ENCODE measurements at regions not wholly inside any gene's neighbourhood (a gene's known extent, or its start where the extent isn't known, plus 50 kb on each side); places are given as distances from the start of the nearest gene placed in this dataset.

DNA sequence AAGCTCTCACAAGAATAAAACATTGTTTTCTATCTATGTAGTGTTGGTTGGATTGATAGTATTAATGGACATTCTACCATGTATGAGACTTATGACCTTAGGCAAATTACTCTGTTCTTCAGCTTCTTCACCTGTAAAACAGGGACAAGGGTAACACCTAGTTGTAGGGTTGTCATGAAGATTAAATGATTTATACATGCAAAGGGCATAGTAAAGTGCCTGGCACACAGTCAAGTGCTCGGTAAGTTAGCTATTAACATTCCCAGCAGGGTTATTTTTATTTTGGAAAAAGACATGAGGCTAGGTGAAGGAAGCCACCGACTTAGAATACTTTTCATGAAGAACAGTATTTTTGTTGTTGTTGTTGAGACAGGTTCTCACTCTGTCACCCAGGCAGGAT is 71.2 kb upstream of the PLXNC1 start:
- ChIA-PET POLR2A (no interaction called here), CTCF (interaction anchor here (1.1 to 9.7 kb wide), 5 partner anchors 9 to 310 kb away, joined by 3 to 76 read pairs (median 5); no protein-coding TSS in a partner anchor)
- TF ChIP-seq, protein P1, sequence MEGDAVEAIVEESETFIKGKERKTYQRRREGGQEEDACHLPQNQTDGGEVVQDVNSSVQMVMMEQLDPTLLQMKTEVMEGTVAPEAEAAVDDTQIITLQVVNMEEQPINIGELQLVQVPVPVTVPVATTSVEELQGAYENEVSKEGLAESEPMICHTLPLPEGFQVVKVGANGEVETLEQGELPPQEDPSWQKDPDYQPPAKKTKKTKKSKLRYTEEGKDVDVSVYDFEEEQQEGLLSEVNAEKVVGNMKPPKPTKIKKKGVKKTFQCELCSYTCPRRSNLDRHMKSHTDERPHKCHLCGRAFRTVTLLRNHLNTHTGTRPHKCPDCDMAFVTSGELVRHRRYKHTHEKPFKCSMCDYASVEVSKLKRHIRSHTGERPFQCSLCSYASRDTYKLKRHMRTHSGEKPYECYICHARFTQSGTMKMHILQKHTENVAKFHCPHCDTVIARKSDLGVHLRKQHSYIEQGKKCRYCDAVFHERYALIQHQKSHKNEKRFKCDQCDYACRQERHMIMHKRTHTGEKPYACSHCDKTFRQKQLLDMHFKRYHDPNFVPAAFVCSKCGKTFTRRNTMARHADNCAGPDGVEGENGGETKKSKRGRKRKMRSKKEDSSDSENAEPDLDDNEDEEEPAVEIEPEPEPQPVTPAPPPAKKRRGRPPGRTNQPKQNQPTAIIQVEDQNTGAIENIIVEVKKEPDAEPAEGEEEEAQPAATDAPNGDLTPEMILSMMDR (IDR thresholded peaks at IDR 0.05; ENCODE audit: insufficient read depth, low read length, missing control alignments), result no peak

DNA sequence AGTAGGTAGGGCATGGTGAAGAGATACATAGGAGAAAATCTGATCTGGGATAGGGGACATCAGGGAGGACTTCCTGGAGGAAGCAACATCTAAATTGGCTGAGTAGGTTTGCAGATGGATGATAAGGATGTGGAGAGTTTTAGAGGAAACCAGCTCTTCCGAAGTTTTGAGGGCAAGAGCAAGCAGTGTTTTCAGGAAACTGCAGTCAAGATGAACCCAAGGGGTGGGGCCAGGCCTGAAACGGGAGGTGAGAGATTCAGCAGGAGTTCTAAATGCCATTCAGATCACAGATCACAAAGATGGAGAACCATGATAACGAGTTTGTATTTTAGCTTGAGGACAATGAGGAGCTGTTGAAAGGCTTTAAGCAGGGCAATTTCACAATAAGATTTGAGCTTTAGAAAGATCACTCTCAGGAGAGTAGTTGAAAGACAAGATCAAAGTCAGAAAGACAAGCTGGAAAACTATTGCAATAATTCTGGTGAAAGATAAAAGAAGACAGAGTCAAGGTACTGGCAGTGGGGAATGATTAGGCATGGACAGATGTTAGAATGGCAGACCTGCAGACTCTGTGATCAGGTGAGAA is 70.1 kb upstream of the PLXNC1 start:
- no peak for DNase-seq (ENCODE audit: low read depth, low spot score)
- ChIA-PET POLR2A (no interaction called here), CTCF (interaction anchor here (0.6 to 9.7 kb wide), 6 partner anchors 10 to 311 kb away, joined by 3 to 76 read pairs (median 4); no protein-coding TSS in a partner anchor)
- TF ChIP-seq, protein P1 (IDR thresholded peaks at IDR 0.05; ENCODE audit: insufficient read depth, low read length, missing control alignments), result no peak
- H3K4me3 ChIP-seq (ENCODE audit: low read depth, low read length), result no peak overlapping the region

More for the DNA sequence above, 71.2 kb upstream of the PLXNC1 start:
- no peak for DNase-seq (ENCODE audit: low read depth, low spot score)
- H3K4me3 ChIP-seq (ENCODE audit: low read depth, low read length), result no peak overlapping the region

DNA sequence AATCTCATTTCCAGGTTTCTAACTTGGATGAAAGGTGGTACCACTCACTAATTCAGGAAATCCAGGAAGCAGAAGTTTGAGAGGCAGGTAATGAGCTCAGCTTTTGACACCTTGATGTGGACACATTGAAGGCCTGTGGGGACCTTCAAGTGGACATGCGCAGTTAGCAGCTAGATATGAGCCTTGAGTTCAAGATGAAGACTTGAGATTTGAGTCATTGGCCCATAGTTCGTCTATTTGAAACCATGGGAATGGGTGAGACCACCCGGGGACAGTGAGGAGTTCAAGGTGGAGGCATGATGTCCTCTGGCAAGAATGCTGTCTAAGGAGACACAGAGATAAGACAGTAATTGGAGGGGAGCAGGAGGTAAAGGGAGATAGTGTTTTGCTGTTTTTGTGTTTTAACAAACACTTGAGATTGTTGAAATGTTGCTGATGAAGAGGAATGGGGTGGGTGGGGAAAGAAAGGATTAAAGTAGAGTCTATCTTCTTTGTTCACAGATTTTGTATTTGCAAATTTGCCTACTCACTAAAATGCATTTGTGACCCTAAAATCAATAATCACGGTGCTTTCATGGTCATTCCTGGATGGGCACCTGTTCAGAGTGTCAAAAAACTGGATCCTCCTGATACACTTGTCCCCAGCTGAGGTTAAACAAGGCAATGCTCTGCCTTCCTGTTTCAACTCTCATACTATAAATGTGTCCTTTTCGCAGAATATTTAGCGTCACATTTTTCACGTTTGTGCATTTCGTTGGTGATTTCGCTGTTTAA is 69.5 kb upstream of the PLXNC1 start:
- ChIA-PET POLR2A (no interaction called here), CTCF (interaction anchor here (0.9 to 9.7 kb wide), 4 partner anchors 12 to 312 kb away, joined by 3 to 76 read pairs (median 29); no protein-coding TSS in a partner anchor)
- DNase-seq (ENCODE audit: low read depth, low spot score), result no peak
- TF ChIP-seq, protein P1 (IDR thresholded peaks at IDR 0.05; ENCODE audit: insufficient read depth, low read length, missing control alignments), result no peak
- no peak overlapping the region for H3K4me3 ChIP-seq (ENCODE audit: low read depth, low read length)

DNA sequence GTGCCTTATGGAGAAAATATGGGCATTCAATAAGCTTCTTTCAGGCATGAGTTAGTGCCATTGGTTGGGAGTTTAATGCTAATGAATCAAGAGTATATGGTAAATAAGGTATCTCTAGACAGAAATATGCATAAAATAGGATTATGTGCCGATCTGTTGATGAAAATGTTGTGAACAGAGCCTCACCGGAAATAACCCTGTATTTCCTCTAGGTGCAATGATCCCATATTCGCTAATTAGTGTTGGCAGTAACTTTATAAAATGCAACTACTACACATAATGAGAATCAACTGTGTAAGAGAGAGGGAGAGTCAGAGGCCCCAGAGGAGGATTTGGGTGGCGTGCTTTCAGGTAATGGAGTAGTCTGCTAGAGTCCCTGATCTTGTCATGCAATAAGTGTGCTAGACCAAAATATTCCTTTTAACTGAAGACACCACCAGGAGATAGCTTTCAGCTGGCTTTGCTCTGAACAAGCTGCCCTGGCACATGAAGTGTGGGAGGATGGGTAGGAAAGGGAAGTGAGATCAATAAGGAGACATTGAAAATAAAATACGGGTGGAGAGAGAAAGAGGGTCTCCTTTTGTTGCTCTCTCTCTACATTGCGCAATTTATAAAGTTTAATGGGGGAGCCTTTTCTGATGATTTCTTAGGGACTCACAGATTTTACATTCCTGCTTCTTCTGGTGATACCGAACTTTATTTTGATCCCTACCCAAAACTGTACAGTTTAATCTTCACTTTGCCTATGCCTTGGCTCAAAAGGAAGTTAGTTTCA is 68.6 kb upstream of the PLXNC1 start:
- CTCF ChIA-PET, result interaction anchor here (1.0 to 9.7 kb wide), 3 partner anchors 21 to 577 kb away, joined by 3 to 76 read pairs (median 5); no protein-coding TSS in a partner anchor
- no peak overlapping the region for H3K4me3 ChIP-seq (ENCODE audit: low read depth, low read length)
- TF ChIP-seq, protein P1 (IDR thresholded peaks at IDR 0.05; ENCODE audit: insufficient read depth, low read length, missing control alignments), result no peak
- no peak for DNase-seq (ENCODE audit: low read depth, low spot score)
- POLR2A ChIA-PET, result no interaction called here

DNA sequence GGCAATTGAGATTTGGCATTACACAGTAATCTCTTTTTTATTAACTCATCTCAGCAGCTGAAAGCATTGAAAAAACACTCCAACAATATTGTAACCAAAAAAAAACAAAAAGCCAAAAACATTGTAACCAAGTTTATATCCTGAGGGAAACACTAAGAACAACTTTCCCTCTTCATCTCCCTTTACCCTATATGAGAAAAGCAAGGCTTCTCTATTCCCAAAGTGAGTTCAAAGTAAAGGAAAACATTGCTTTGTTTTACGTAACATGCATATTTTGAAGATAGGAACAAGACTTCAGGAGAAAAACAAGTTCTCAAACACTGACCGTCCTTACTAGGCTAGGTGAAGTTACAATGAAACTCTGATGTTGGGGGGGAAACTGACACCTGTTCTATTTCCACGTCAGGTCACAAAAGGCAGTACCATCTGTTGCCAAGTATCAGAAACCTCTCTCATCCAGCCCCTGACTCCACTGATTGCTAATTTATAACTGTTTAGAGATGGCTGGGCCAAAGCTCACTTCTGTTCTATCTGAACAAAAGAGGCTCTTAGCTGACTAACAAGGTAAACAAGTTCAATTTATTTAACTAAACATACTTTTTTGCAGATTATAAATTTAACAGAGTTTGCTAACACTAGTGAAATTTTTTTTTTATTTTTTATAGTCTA is 67.9 kb upstream of the PLXNC1 start:
- CTCF ChIA-PET, result interaction anchor here (1.0 to 9.7 kb wide), 3 partner anchors 20 to 578 kb away, joined by 3 to 76 read pairs (median 5); no protein-coding TSS in a partner anchor
- TF ChIP-seq, protein P1 (IDR thresholded peaks at IDR 0.05; ENCODE audit: insufficient read depth, low read length, missing control alignments), result no peak
- H3K4me3 ChIP-seq (ENCODE audit: low read depth, low read length), result no peak overlapping the region
- DNase-seq (ENCODE audit: low read depth, low spot score), result no peak
- POLR2A ChIA-PET, result no interaction called here

Data from AG04449 (cell line).